Lung (tissue), 11 donors: ENCODE measurements at regions not wholly inside any gene's neighbourhood (a gene's known extent, or its start where the extent isn't known, plus 50 kb on each side); places are given as distances from the start of the nearest gene placed in this dataset.
"Not testable (repeated sequence)": the region's sequence is repeated elsewhere in the genome, so short reads cannot be mapped to it uniquely, and the experiment has no call there.

ENCODE experiments used
- ATAC-seq: fragments of 200-7000 bp; cut with Tn5 transposase; one replicate; pipeline ENCODE4 v1.9.1; 2020; ENCODE audit warnings: moderate number of reproducible peaks; ENCODE audit not compliant: insufficient read depth, low FRiP score
- DNase-seq, 3 donors: peaks; one replicate each; pipeline ENCODE4 v3.0.0-alpha.2; 2013 to 2017
- H3K27ac ChIP-seq, 2 donors: one replicate each; pipeline ENCODE4 v1.5.1; 2013; ENCODE audit warnings: mild to moderate bottlenecking in 2 of 2, moderate library complexity in 2 of 2, control low read depth in 1 of 2, inconsistent platforms in 1 of 2, low read depth in 1 of 2, low read length in 1 of 2
- H3K27me3 ChIP-seq, 3 donors: one replicate each; pipeline ENCODE4 v1.5.1; 2013; ENCODE audit warnings: low read length in 2 of 3; ENCODE audit not compliant: control insufficient read depth in 3 of 3, insufficient read depth in 3 of 3
- H3K36me3 ChIP-seq, 4 donors: one replicate each; pipeline ENCODE4 v1.5.1; 2013; ENCODE audit warnings: low read length in 4 of 4, mild to moderate bottlenecking in 1 of 4, moderate library complexity in 1 of 4; ENCODE audit not compliant: control insufficient read depth in 4 of 4, insufficient read depth in 4 of 4
- H3K4me1 ChIP-seq, 5 donors: one replicate each; pipeline ENCODE4 v1.5.1; 2013; ENCODE audit warnings: low read length in 5 of 5, mild to moderate bottlenecking in 2 of 5, moderate library complexity in 1 of 5; ENCODE audit not compliant: control insufficient read depth in 5 of 5, insufficient read depth in 5 of 5
- H3K4me3 ChIP-seq: one replicate; pipeline ENCODE4 v1.5.1; 2013; ENCODE audit warnings: mild to moderate bottlenecking, control low read depth, moderate library complexity
- H3K9ac ChIP-seq, 2 donors: one replicate each; pipeline ENCODE4 v1.5.1; 2013; ENCODE audit warnings: low read length in 2 of 2, control low read depth in 1 of 2; ENCODE audit not compliant: insufficient read depth in 1 of 2
- H3K9me3 ChIP-seq, 4 donors: one replicate each; pipeline ENCODE4 v1.5.1; 2013; ENCODE audit warnings: low read length in 3 of 4, mild to moderate bottlenecking in 1 of 4, moderate library complexity in 1 of 4; ENCODE audit not compliant: control insufficient read depth in 4 of 4, insufficient read depth in 3 of 4
- WGBS, 2 donors: extraction: QIAGEN DNeasy Blood & Tissue Kit; methylation state at CpG; one replicate each; pipeline ENCODE4 v1.1.7; 2013; 5-methylcytosine and 5-hydroxymethylcytosine counted together
- TF ChIP-seq, protein P1 (sequence below): IDR thresholded peaks from 2 replicates; pipeline ENCODE4 v1.5.1; 2012; ENCODE audit warnings: mild to moderate bottlenecking; ENCODE audit errors: control extremely low read depth, extremely low read depth
- donor health status: control.
- donor health status: control.
- donor health status: Bipolar disorder and iron deficiency.
- donor health status: healthy.
- donor health status: DM: yes; HTN: yes; CAD: no.

DNA sequence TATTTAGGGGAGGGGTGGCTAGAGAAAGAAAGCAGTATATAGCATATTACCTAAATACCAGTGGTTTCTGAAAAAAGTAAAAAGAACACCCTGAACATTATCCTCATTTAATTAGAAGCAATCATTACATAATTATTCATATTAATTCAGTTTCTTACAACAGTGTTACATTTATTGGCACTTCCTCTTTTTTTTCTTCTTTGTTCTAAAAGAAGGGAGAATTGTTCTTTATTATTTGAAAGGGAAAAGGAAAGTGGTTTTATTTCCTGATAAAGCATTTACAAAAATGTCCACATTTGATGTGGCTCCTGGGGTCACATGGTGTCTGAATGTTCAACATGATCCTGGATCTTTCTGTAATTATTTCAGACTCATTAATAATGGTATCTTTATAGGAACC is 254.9 kb upstream of the ZEB2 start:
- no peak overlapping the region for H3K9ac ChIP-seq
- H3K4me3 ChIP-seq, result no peak overlapping the region
- H3K27ac ChIP-seq, result no peak overlapping the region
- no peaks in the 10 kb centered on the region for H3K9me3 ChIP-seq
- no peaks in the 10 kb centered on the region for H3K36me3 ChIP-seq
- ATAC-seq, result no peak
- peaks cover 0 to 16% (median 0%) of the 10 kb centered on the region in 5 donors for H3K4me1 ChIP-seq
- DNase-seq, result no peak
- TF ChIP-seq, protein P1, sequence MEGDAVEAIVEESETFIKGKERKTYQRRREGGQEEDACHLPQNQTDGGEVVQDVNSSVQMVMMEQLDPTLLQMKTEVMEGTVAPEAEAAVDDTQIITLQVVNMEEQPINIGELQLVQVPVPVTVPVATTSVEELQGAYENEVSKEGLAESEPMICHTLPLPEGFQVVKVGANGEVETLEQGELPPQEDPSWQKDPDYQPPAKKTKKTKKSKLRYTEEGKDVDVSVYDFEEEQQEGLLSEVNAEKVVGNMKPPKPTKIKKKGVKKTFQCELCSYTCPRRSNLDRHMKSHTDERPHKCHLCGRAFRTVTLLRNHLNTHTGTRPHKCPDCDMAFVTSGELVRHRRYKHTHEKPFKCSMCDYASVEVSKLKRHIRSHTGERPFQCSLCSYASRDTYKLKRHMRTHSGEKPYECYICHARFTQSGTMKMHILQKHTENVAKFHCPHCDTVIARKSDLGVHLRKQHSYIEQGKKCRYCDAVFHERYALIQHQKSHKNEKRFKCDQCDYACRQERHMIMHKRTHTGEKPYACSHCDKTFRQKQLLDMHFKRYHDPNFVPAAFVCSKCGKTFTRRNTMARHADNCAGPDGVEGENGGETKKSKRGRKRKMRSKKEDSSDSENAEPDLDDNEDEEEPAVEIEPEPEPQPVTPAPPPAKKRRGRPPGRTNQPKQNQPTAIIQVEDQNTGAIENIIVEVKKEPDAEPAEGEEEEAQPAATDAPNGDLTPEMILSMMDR, result no peak
- no peaks in the 10 kb centered on the region for H3K27me3 ChIP-seq

DNA sequence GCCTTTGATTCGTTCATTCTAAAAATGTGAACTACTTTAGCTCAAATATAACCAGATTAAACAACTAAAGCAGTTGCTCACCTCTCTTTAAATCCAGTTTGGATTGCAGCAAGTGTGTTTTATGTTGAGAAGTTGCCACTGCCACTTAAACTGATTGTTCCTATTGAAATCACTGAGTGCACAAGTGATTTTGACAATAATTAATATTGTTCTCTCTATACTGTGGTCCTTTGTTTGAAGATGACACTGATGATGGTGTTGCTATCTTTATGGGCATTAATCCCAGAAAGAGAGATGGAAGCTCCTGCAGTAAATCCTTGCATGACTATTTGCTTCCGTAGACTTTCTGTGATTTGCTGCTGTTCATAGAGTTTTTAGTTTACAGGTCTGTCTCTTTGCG is 251.4 kb upstream of the ZEB2 start:
- H3K4me3 ChIP-seq, result no peak overlapping the region
- H3K27ac ChIP-seq, result no peak overlapping the region
- 93 to 97% methylated on average over 3 of the region's 3 CpGs for WGBS, 2 donors
- no peaks in the 10 kb centered on the region for H3K27me3 ChIP-seq
- DNase-seq, result no peak
- H3K4me1 ChIP-seq, result peaks cover 0 to 8% (median 0%) of the 10 kb centered on the region in 5 donors
- no peaks in the 10 kb centered on the region for H3K9me3 ChIP-seq
- TF ChIP-seq, protein P1, result no peak
- no peak for ATAC-seq
- no peak overlapping the region for H3K9ac ChIP-seq
- H3K36me3 ChIP-seq, result no peaks in the 10 kb centered on the region

DNA sequence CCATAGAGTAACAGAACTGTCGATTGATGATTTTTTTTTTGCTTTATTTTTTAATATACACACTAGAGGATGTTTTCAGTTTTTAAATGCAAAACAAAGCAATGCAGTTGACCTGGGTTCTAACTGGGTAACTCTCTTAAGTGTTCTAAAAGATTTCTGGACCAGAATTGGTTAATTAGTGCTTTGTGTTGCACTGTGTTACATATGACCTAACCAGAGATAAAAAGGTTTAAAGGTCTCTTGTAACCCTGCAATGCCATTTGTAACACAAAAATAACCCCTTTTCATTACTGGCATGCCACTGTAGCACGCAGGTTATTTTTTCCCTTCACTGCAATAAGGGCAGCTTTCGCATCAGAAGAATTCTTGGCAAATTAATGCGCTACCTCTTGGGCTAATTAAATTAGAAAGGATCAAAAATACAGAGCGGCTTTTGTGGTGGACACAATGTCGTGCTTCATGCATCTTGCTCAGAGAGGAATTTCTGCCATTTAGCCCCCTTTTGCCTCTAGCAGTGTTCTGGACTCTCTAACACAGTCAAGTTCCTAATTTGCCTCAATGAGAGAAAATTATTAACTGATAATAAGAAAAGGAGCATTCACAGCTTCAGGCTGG is 250.8 kb upstream of the ZEB2 start:
- H3K9me3 ChIP-seq, result no peaks in the 10 kb centered on the region
- no peak for ATAC-seq
- H3K4me3 ChIP-seq, result no peak overlapping the region
- H3K27ac ChIP-seq, result no peak overlapping the region
- no peaks in the 10 kb centered on the region for H3K27me3 ChIP-seq
- H3K4me1 ChIP-seq, result peaks cover 0 to 3% (median 0%) of the 10 kb centered on the region in 5 donors
- 95 to 97% methylated on average over 6 of the region's 6 CpGs for WGBS, 2 donors
- DNase-seq, result no peak
- TF ChIP-seq, protein P1, result no peak
- no peak overlapping the region for H3K9ac ChIP-seq
- no peaks in the 10 kb centered on the region for H3K36me3 ChIP-seq

DNA sequence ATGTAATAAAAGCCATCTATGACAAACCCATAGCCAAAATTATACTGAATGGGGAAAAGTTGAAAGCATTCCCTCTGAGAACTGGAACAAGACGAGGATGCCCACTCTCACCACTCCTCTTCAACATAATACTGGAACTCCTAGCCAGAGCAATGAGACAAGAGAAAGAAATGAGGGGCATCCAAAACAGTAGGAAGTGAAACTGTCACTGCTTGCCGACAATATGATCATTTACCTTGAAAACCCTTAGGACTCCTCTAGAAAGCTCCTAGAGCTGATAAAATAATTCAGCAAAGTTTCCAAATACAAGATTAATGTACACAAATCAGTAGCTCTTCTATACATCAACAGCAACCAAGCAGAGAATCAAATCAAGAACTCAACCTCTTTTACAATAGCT is 241.0 kb upstream of the ZEB2 start:
- H3K9me3 ChIP-seq, H3K36me3 ChIP-seq, H3K4me1 ChIP-seq, H3K27ac ChIP-seq, DNase-seq, ATAC-seq, H3K27me3 ChIP-seq, H3K4me3 ChIP-seq, H3K9ac ChIP-seq: not testable (repeated sequence)
- 88 to 92% methylated on average over 2 of the region's 2 CpGs for WGBS, 2 donors
